Fibroblast of villous mesenchyme (primary cell): ENCODE measurements at regions not wholly inside any gene's neighbourhood (a gene's known extent, or its start where the extent isn't known, plus 50 kb on each side); places are given as distances from the start of the nearest gene placed in this dataset.

Source experiments
- DNase-seq: peaks from one replicate; pipeline ENCODE4 v3.0.0-alpha.2; 2010; ENCODE audit warnings: low read depth
- H3K4me3 ChIP-seq: 2 replicates; pipeline ENCODE4 v1.5.1; 2011; ENCODE audit warnings: low read depth, mild to moderate bottlenecking, low read length
- TF ChIP-seq, protein P1 (sequence below): IDR thresholded peaks from 2 replicates; pipeline ENCODE4 v1.5.1; 2012; ENCODE audit warnings: low read depth, mild to moderate bottlenecking, low read length; ENCODE audit not compliant: insufficient read depth

GRCh38 chr15:70294731-70295305 is 197.1 kb upstream of the TLE3 start:
- TF ChIP-seq, protein P1, sequence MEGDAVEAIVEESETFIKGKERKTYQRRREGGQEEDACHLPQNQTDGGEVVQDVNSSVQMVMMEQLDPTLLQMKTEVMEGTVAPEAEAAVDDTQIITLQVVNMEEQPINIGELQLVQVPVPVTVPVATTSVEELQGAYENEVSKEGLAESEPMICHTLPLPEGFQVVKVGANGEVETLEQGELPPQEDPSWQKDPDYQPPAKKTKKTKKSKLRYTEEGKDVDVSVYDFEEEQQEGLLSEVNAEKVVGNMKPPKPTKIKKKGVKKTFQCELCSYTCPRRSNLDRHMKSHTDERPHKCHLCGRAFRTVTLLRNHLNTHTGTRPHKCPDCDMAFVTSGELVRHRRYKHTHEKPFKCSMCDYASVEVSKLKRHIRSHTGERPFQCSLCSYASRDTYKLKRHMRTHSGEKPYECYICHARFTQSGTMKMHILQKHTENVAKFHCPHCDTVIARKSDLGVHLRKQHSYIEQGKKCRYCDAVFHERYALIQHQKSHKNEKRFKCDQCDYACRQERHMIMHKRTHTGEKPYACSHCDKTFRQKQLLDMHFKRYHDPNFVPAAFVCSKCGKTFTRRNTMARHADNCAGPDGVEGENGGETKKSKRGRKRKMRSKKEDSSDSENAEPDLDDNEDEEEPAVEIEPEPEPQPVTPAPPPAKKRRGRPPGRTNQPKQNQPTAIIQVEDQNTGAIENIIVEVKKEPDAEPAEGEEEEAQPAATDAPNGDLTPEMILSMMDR = no peak
- no peak for DNase-seq
- no peak overlapping the region for H3K4me3 ChIP-seq

DNA sequence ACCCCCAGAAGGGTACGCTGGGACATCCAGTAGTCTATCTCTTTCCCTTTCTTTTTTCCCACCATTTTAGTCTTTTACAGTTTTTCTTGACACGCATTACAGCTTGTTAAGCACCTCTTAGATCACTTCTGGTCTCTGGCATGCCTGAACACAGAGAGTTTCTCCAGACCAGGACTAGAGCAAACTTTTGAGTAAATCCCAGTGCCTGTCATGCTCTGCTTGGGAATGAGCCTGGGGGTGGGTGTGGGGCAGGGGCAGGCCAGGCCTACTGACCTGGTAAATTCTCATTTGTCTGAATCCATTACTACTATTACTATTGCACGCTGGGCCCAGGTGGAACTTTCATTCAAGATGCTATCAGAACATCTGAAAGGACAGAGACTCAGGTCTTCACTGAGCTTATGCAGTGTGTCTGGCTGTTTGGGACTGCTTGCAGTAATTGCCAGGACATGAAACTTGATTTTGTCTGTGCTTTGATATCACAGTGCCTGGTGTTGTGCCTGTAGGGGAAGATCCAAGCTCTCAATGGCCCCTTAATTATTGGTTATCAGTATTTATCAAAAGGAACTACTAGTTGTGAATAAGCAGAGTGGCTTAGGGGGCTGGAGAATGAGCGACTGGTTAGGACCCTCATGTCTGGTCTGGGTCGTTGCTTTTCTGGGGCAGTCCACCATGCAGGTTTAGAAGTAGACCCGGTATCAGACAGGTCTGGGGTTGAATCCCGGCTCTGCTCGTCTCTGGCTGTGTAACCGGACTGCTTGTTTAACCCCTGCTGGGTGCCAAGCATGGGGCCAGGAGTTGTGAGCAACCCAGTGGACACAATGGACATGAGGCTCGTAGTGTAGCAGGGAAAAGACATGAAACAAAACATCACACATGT is 196.1 kb upstream of the TLE3 start:
- DNase-seq = no peak
- H3K4me3 ChIP-seq = no peak overlapping the region
- TF ChIP-seq, protein P1 = no peak

DNA sequence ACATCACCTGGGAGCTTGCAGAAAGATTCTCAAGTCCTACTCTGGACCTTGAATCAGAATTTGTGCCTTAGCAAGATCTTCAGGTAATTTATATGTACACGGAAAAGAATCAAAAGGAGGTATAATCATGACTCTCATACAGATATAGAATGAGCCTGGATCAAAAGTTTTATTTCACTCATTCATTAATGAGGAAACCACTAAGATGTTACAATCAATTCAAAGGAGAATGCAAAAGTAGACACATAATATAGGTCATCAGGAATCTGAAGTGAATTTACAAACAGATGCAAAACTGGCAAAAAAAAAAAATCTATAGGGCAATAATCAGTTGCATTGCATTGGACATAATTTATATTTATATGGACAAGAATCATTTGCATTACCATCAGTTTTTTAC is 195.4 kb upstream of the TLE3 start:
- H3K4me3 ChIP-seq = no peak overlapping the region

GRCh38 chr15:70292076-70292760 is 194.5 kb upstream of the TLE3 start:
- no peak for DNase-seq
- H3K4me3 ChIP-seq = no peak overlapping the region
- TF ChIP-seq, protein P1 = no peak

More for the DNA sequence above, 195.4 kb upstream of the TLE3 start:
- DNase-seq = no peak
- TF ChIP-seq, protein P1 = no peak

DNA sequence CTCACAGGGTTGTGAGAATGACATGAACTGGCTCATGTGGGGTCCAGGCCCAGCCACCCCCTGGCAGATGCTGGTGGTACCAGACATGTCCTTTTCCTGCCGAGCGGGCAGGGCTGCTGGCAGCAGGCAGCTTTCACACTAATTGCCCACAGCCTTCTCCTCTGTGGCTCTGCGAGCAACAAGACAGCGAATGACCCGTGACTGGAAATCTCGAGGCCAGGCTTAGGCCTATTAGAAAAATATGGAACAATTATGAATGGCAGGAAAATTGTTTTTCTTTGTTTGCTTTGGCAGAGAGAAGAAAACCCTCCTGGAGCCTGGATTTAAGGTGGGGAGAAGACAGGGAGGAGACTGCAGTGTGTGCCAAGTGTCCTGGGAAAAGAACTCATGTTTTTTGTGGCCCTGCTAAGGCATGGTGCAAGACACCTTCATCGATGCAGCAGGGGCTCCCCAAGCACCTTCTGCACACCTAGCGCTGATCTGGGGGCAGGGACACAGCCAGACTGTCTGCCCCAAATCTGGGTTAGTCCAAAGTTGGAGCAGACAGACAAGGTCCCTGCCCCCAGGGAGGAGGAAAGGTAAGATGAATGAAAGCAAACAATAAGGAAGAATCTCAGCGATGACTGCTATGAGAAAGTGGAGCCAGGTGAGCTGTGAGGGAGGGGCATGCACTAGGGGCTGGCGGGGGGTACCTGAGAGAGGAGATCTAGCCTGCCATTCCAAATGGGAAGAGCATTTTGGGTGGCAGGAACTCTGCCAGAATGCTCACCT is 193.8 kb upstream of the TLE3 start:
- DNase-seq = no peak
- H3K4me3 ChIP-seq = no peak overlapping the region
- TF ChIP-seq, protein P1 = no peak

DNA sequence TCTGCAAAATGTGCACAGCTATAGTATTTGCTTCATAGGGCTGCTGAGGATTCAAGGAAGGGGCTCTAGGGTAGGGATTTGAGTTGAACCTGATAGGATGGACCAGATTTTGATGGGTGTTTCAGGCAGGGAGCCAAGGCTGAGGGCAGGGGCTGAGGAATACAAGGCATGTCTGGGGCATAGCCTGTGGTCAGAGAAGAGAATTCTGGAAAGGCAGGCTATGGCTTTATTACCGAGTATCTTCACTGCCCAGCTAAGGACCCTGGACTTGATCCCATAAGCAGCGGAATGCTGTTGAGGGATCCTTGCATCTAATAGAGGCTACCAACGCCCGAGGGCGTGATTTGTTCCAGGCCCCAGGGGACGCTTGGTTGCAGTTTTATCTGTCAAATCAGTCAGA is 193.0 kb upstream of the TLE3 start:
- TF ChIP-seq, protein P1 = no peak
- DNase-seq = no peak
- no peak overlapping the region for H3K4me3 ChIP-seq
